LNCAP (cell line): ENCODE measurements at regions not wholly inside any gene's neighbourhood (a gene's known extent, or its start where the extent isn't known, plus 50 kb on each side); places are given as distances from the start of the nearest gene placed in this dataset.

Experiments used
- CTCF ChIP-seq: fragments of 450-650 bp; IDR thresholded peaks from 2 replicates; pipeline ENCODE4 v1.5.1; 2017; ENCODE audit warnings: mild to moderate bottlenecking

GRCh38 chr5:104569621-104570020, 1007.0 kb upstream of the NUDT12 start:
- TF ChIP-seq CTCF, result no peak

- no peak for TF ChIP-seq CTCF
Measured at GRCh38 chr5:104564530-104564929, 1001.9 kb upstream of the NUDT12 start.

- no peak for TF ChIP-seq CTCF
Measured at GRCh38 chr5:104556957-104557356, 994.4 kb upstream of the NUDT12 start.

GRCh38 chr5:104551628-104552027, 989.0 kb upstream of the NUDT12 start:
- TF ChIP-seq CTCF, result no peak

- no peak for TF ChIP-seq CTCF
Measured at GRCh38 chr5:104541141-104541785, 978.7 kb upstream of the NUDT12 start.

- TF ChIP-seq CTCF, result no peak
Measured at GRCh38 chr5:104540448-104540847, 977.9 kb upstream of the NUDT12 start.

- TF ChIP-seq CTCF, result no peak
Measured at GRCh38 chr5:104539618-104540350, 977.2 kb upstream of the NUDT12 start.
